H9 (cell line): ENCODE measurements at regions not wholly inside any gene's neighbourhood (a gene's known extent, or its start where the extent isn't known, plus 50 kb on each side); places are given as distances from the start of the nearest gene placed in this dataset.

Source experiments
- DNase-seq: peaks from one replicate; pipeline ENCODE4 v3.0.0-alpha.2; 2017
- H2AFZ ChIP-seq: one replicate; pipeline ENCODE4 v1.6.1; 2013; ENCODE audit warnings: mild to moderate bottlenecking, low read length, control low read depth, moderate library complexity
- H2AK5ac ChIP-seq: 2 replicates; pipeline ENCODE4 v1.6.1; 2013; ENCODE audit warnings: low read length, control low read depth, mixed read lengths; ENCODE audit not compliant: insufficient read length
- H2BK120ac ChIP-seq: one replicate; pipeline ENCODE4 v1.6.1; 2013; ENCODE audit warnings: low read depth, mild to moderate bottlenecking, low read length, control low read depth, inconsistent platforms; ENCODE audit not compliant: poor library complexity, severe bottlenecking
- H2BK12ac ChIP-seq: 2 replicates; pipeline ENCODE4 v1.6.1; 2013; ENCODE audit warnings: low read length, control low read depth, mixed read lengths, low read depth; ENCODE audit not compliant: insufficient read length
- H2BK15ac ChIP-seq: 2 replicates; pipeline ENCODE4 v1.6.1; 2013; ENCODE audit warnings: low read depth, low read length, control low read depth
- H2BK20ac ChIP-seq: one replicate; pipeline ENCODE4 v1.6.1; 2013; ENCODE audit warnings: low read depth, mild to moderate bottlenecking, low read length, control low read depth, inconsistent platforms; ENCODE audit not compliant: poor library complexity, severe bottlenecking
- H2BK5ac ChIP-seq: 2 replicates; pipeline ENCODE4 v1.6.1; 2013; ENCODE audit warnings: low read length, control low read depth, mixed read lengths; ENCODE audit not compliant: insufficient read length
- H3K14ac ChIP-seq: 2 replicates; pipeline ENCODE4 v1.6.1; 2013; ENCODE audit warnings: low read length, control low read depth; ENCODE audit not compliant: insufficient read depth
- H3K18ac ChIP-seq: 2 replicates; pipeline ENCODE4 v1.6.1; 2013; ENCODE audit warnings: low read depth, mild to moderate bottlenecking, mixed read lengths, low read length, control low read depth; ENCODE audit not compliant: insufficient read length
- H3K23ac ChIP-seq: 2 replicates; pipeline ENCODE4 v1.6.1; 2013; ENCODE audit warnings: low read length, control low read depth, mixed read lengths, low read depth; ENCODE audit not compliant: insufficient read length
- H3K23me2 ChIP-seq: 2 replicates; pipeline ENCODE4 v1.6.1; 2013; ENCODE audit warnings: low read depth, mild to moderate bottlenecking, mixed read lengths, low read length, control low read depth; ENCODE audit not compliant: insufficient read length, poor library complexity, severe bottlenecking
- H3K27ac ChIP-seq: 2 replicates; pipeline ENCODE4 v1.5.1; 2013; ENCODE audit warnings: low read length, control low read depth, mixed read lengths, low read depth; ENCODE audit not compliant: insufficient read length
- H3K27me3 ChIP-seq: 2 replicates; pipeline ENCODE4 v1.6.1; 2013; ENCODE audit warnings: low read length, control low read depth, inconsistent platforms; ENCODE audit not compliant: insufficient read depth
- H3K4ac ChIP-seq: 2 replicates; pipeline ENCODE4 v1.6.1; 2013; ENCODE audit warnings: low read depth, mild to moderate bottlenecking, control low read depth, inconsistent platforms, low read length, moderate library complexity
- H3K4me1 ChIP-seq: 2 replicates; pipeline ENCODE4 v1.6.1; 2013; ENCODE audit warnings: low read length, control low read depth, inconsistent platforms; ENCODE audit not compliant: insufficient read depth
- H3K4me2 ChIP-seq: 2 replicates; pipeline ENCODE4 v1.6.1; 2013; ENCODE audit warnings: low read length, control low read depth, mixed read lengths; ENCODE audit not compliant: insufficient read length, insufficient read depth
- H3K56ac ChIP-seq: 2 replicates; pipeline ENCODE4 v1.6.1; 2013; ENCODE audit warnings: low read depth, mild to moderate bottlenecking, mixed read lengths, low read length, control low read depth; ENCODE audit not compliant: insufficient read length
- H3K79me1 ChIP-seq: 2 replicates; pipeline ENCODE4 v1.6.1; 2013; ENCODE audit warnings: low read depth, mild to moderate bottlenecking, moderate library complexity, low read length, control low read depth, inconsistent platforms; ENCODE audit not compliant: insufficient read depth, poor library complexity, severe bottlenecking
- H3K79me2 ChIP-seq: 2 replicates; pipeline ENCODE4 v1.6.1; 2013; ENCODE audit warnings: low read length, control low read depth, inconsistent platforms; ENCODE audit not compliant: insufficient read depth
- H3K9ac ChIP-seq: 2 replicates; pipeline ENCODE4 v1.6.1; 2013; ENCODE audit warnings: low read length, control low read depth, mixed read lengths; ENCODE audit not compliant: insufficient read length; ENCODE audit errors: extremely low read depth
- H3K9me3 ChIP-seq: one replicate; pipeline ENCODE4 v1.6.1; 2013; ENCODE audit warnings: low read depth, low read length, inconsistent platforms; ENCODE audit not compliant: control insufficient read depth
- H3T11ph ChIP-seq: one replicate; pipeline ENCODE4 v1.6.1; 2013; ENCODE audit warnings: mild to moderate bottlenecking, low read length, control low read depth, inconsistent platforms
- H4K20me1 ChIP-seq: one replicate; pipeline ENCODE4 v1.6.1; 2013; ENCODE audit not compliant: control insufficient read depth, insufficient read length, insufficient read depth
- H4K5ac ChIP-seq: 2 replicates; pipeline ENCODE4 v1.6.1; 2013; ENCODE audit warnings: low read depth, mild to moderate bottlenecking, mixed read lengths, low read length, control low read depth; ENCODE audit not compliant: insufficient read length
- H4K8ac ChIP-seq: replicated peaks from 2 replicates; pipeline ENCODE4 v1.6.1; 2013; ENCODE audit warnings: low read length, control low read depth, mixed read lengths, low read depth; ENCODE audit not compliant: insufficient read length
- H4K91ac ChIP-seq: 2 replicates; pipeline ENCODE4 v1.6.1; 2013; ENCODE audit warnings: low read depth, mild to moderate bottlenecking, moderate library complexity, mixed read lengths, low read length, control low read depth; ENCODE audit not compliant: insufficient read length
- H3K27ac Mint-ChIP-seq, 3 experiments: 2 replicates in 2 of 3; 3 replicates in 1 of 3; pipeline ENCODE4 v1.8.0; 2020 to 2021; ENCODE audit warnings: mixed read lengths in 3 of 3, mild to moderate bottlenecking in 1 of 3, moderate library complexity in 1 of 3
- H3K27me3 Mint-ChIP-seq: 2 replicates; pipeline ENCODE4 v1.8.0; 2021; ENCODE audit warnings: low read depth, mild to moderate bottlenecking, moderate library complexity, mixed read lengths
- H3K36me3 Mint-ChIP-seq, 3 experiments: 2 replicates in 2 of 3; 3 replicates in 1 of 3; pipeline ENCODE4 v1.8.0; 2020 to 2021; ENCODE audit warnings: low read depth in 3 of 3, mixed read lengths in 3 of 3; ENCODE audit not compliant: insufficient read depth in 1 of 3
- H3K4me1 Mint-ChIP-seq, 2 experiments: 2 replicates each; pipeline ENCODE4 v1.8.0; 2020; ENCODE audit warnings: mixed read lengths in 2 of 2
- H3K4me3 Mint-ChIP-seq, 2 experiments: 2 replicates in 1 of 2; 3 replicates in 1 of 2; pipeline ENCODE4 v1.8.0; 2020 to 2021; ENCODE audit warnings: mild to moderate bottlenecking in 2 of 2, mixed read lengths in 2 of 2, moderate library complexity in 1 of 2
- H3K9me3 Mint-ChIP-seq, 2 experiments: 2 replicates in 1 of 2; 3 replicates in 1 of 2; pipeline ENCODE4 v1.8.0; 2020; ENCODE audit warnings: mild to moderate bottlenecking in 2 of 2, mixed read lengths in 2 of 2, moderate library complexity in 1 of 2
- WGBS: extraction: QIAGEN DNeasy Blood & Tissue Kit; methylation state at CpG from one replicate; pipeline ENCODE4 v1.1.7; 2013; ENCODE audit warnings: missing lambda C conversion rate, low lambda C conversion rate, mixed read lengths; ENCODE audit not compliant: insufficient read length; ENCODE audit errors: extremely low coverage; 5-methylcytosine and 5-hydroxymethylcytosine counted together
- TF ChIP-seq, protein P1 (sequence below): fragments of 200-600 bp; sonication (generic); conservative IDR thresholded peaks from 3 replicates; pipeline ENCODE4 v1.8.0; 2021; ENCODE audit warnings: antibody characterized with exemption, mild to moderate bottlenecking

DNA sequence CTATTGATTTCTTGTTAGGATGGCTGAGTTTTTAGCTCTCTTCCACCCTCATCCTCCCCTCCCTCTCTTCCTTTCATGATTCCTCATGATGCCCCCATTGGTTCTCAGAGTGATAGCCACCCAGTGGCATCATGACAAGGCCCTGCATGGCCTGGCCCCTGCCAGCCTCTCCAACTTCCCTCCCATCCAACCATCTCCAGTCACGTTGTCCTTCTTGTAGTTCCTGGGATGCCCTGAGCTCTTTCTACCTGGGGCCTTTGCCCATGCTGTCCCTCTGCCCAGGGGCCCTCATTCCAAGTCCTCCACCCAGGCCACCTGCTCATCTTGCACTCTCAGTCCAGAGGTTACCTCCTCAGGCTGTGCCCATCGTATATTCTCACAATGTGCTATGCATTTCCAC is 247.5 kb downstream of the TFCP2L1 start:
- H3K4me2 ChIP-seq: no peak overlapping the region
- no peak overlapping the region for H3K18ac ChIP-seq
- 0 out of 2 replicates have a peak, but pooled peaks cover 3% of the 10 kb centered on the region for H3K27me3 ChIP-seq
- H3K27ac ChIP-seq: no peak overlapping the region
- no peak overlapping the region for H4K91ac ChIP-seq
- Mint-ChIP-seq H3K9me3 (no peaks in the 10 kb centered on the region; a peak in 1 of 5 replicates), H3K27ac (no peak overlapping the region), H3K27me3 (peaks cover 55% of the 10 kb centered on the region), H3K36me3 (no peaks in the 10 kb centered on the region), H3K4me3 (no peak overlapping the region; a peak in 1 of 5 replicates), H3K4me1 (peaks cover 0 to 4% of the 10 kb centered on the region in 2 experiments; a peak in 3 of 4 replicates)
- no peaks in the 10 kb centered on the region for H3K23me2 ChIP-seq
- H2BK120ac ChIP-seq: no peak overlapping the region
- no peak overlapping the region for H2AK5ac ChIP-seq
- H2AFZ ChIP-seq: no peak overlapping the region
- H3T11ph ChIP-seq: no peak overlapping the region
- H3K79me1 ChIP-seq: no peaks in the 10 kb centered on the region
- TF ChIP-seq, protein P1, sequence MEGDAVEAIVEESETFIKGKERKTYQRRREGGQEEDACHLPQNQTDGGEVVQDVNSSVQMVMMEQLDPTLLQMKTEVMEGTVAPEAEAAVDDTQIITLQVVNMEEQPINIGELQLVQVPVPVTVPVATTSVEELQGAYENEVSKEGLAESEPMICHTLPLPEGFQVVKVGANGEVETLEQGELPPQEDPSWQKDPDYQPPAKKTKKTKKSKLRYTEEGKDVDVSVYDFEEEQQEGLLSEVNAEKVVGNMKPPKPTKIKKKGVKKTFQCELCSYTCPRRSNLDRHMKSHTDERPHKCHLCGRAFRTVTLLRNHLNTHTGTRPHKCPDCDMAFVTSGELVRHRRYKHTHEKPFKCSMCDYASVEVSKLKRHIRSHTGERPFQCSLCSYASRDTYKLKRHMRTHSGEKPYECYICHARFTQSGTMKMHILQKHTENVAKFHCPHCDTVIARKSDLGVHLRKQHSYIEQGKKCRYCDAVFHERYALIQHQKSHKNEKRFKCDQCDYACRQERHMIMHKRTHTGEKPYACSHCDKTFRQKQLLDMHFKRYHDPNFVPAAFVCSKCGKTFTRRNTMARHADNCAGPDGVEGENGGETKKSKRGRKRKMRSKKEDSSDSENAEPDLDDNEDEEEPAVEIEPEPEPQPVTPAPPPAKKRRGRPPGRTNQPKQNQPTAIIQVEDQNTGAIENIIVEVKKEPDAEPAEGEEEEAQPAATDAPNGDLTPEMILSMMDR: no peak
- no peak overlapping the region for H2BK15ac ChIP-seq
- no peaks in the 10 kb centered on the region for H3K4me1 ChIP-seq
- no peak overlapping the region for H2BK5ac ChIP-seq
- H4K8ac ChIP-seq: no peak overlapping the region
- no peak overlapping the region for H3K14ac ChIP-seq
- H3K9me3 ChIP-seq: no peaks in the 10 kb centered on the region
- H2BK20ac ChIP-seq: no peak overlapping the region
- no peaks in the 10 kb centered on the region for H4K20me1 ChIP-seq
- no peak for DNase-seq
- no peak overlapping the region for H4K5ac ChIP-seq
- no peak overlapping the region for H3K56ac ChIP-seq
- no CpG with 5 or more reads among the region's 2 CpGs for WGBS
- no peak overlapping the region for H2BK12ac ChIP-seq
- H3K79me2 ChIP-seq: no peaks in the 10 kb centered on the region
- no peak overlapping the region for H3K4ac ChIP-seq
- H3K9ac ChIP-seq: no peak overlapping the region
- no peak overlapping the region for H3K23ac ChIP-seq
